ENCODE measurements at regions not wholly inside any gene's neighbourhood (a gene's known extent, or its start where the extent isn't known, plus 50 kb on each side); places are given as distances from the start of the nearest gene placed in this dataset.

DNA sequence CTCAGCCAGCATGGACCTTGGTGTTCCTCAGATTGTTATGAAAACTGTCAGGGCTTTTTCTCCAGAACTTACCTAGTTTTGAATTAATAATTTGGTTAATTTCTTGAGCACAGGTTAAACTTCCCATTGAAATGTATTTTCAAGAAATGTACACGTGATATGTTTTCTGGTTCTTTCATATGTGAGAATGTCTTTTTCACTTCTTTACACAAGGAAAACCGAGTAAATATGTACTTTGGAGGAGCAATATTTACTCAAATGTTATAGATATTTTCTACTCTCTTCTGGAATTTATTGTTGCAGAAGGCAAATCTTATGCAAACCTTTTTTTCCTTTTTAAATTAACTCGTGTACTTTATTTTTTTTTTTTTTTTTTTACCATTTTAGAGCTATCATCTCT lies 134.3 kb downstream of the AHR start:
- TF ChIP-seq, protein P1, sequence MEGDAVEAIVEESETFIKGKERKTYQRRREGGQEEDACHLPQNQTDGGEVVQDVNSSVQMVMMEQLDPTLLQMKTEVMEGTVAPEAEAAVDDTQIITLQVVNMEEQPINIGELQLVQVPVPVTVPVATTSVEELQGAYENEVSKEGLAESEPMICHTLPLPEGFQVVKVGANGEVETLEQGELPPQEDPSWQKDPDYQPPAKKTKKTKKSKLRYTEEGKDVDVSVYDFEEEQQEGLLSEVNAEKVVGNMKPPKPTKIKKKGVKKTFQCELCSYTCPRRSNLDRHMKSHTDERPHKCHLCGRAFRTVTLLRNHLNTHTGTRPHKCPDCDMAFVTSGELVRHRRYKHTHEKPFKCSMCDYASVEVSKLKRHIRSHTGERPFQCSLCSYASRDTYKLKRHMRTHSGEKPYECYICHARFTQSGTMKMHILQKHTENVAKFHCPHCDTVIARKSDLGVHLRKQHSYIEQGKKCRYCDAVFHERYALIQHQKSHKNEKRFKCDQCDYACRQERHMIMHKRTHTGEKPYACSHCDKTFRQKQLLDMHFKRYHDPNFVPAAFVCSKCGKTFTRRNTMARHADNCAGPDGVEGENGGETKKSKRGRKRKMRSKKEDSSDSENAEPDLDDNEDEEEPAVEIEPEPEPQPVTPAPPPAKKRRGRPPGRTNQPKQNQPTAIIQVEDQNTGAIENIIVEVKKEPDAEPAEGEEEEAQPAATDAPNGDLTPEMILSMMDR (IDR thresholded peaks at IDR 0.05) = no peak
- no peak for TF ChIP-seq POLR2A (IDR thresholded peaks at IDR 0.05)
